Fibroblast of villous mesenchyme (primary cell): ENCODE measurements at regions not wholly inside any gene's neighbourhood (a gene's known extent, or its start where the extent isn't known, plus 50 kb on each side); places are given as distances from the start of the nearest gene placed in this dataset.

Experiments
- DNase-seq: peaks from one replicate; pipeline ENCODE4 v3.0.0-alpha.2; 2010; ENCODE audit warnings: low read depth
- H3K4me3 ChIP-seq: 2 replicates; pipeline ENCODE4 v1.5.1; 2011; ENCODE audit warnings: low read depth, mild to moderate bottlenecking, low read length
- TF ChIP-seq, protein P1 (sequence below): IDR thresholded peaks from 2 replicates; pipeline ENCODE4 v1.5.1; 2012; ENCODE audit warnings: low read depth, mild to moderate bottlenecking, low read length; ENCODE audit not compliant: insufficient read depth

DNA sequence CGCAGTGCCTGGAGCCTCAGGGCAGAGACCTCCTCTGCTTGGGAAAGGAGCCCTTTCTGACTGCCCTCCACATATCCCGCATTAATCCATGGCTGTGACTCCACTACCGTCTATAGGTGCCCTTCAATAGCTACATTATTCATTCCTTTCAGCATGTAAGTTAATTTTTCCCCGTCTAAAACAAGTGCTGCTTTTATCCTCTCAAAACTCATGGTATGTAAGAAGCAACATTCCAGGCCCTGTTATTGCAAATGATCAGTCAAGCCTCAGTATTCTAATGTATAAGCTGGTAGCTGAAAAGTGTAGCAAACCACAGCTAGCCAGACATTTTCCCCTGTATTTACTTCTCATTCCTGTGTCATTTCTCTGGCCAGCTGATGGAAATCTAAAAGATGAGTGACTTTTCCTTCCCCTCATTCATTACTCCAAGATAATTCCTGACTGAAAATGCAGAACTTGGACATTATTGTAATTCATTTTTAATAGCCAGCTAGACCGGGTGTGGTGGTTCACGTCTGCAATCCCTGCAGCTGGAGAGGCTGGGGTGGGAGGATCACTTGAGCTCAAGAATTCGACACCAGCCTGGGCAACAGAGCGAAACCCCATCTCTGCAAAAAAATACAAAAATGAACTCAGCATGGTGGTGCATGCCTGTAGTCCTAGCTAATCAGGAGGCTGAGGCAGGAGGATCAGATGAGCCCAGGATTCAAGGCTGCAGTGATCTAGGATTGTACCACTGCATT is 88.5 kb upstream of the SOD1 start:
- DNase-seq, result no peak
- H3K4me3 ChIP-seq, result no peak overlapping the region
- TF ChIP-seq, protein P1, sequence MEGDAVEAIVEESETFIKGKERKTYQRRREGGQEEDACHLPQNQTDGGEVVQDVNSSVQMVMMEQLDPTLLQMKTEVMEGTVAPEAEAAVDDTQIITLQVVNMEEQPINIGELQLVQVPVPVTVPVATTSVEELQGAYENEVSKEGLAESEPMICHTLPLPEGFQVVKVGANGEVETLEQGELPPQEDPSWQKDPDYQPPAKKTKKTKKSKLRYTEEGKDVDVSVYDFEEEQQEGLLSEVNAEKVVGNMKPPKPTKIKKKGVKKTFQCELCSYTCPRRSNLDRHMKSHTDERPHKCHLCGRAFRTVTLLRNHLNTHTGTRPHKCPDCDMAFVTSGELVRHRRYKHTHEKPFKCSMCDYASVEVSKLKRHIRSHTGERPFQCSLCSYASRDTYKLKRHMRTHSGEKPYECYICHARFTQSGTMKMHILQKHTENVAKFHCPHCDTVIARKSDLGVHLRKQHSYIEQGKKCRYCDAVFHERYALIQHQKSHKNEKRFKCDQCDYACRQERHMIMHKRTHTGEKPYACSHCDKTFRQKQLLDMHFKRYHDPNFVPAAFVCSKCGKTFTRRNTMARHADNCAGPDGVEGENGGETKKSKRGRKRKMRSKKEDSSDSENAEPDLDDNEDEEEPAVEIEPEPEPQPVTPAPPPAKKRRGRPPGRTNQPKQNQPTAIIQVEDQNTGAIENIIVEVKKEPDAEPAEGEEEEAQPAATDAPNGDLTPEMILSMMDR, result no peak

DNA sequence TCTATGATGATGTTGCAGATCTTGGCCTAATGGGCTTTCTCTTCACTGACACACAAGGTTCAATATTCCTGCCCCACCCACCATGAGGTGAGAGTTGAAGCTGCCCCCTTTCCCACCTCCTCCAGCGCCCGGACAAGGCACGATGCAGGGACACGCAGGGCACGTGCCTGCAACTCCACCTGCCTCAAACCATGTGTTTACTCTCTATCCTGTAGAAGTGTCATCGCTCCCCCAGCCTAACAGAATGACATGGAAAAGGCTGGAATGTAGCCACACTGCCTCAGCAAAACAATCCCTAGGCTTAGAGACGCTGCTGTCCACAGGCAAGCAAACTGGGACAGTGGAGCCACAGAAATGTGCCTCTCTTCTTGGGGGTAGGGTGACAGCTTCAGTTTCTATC is 92.9 kb upstream of the SOD1 start:
- H3K4me3 ChIP-seq, result no peak overlapping the region
- TF ChIP-seq, protein P1, result no peak
- DNase-seq, result no peak

DNA sequence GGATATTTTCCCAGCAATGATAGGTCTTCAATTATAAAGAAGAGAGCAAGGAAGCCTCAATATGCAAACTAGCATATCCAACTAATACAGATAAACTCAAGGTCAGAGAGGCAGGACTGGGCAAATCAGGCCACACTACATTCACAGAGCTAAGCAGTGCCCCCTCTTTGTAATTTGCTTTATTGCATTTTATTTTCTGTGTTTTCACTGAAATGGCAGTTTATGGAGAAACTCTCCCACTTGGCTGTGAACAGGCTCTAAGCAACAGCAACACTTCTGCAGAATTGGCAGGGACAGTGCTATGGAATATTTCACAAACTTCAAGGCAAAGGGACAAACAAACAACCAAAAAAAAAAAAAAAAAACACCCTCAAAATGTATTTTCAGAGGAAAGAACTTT is 93.4 kb upstream of the SOD1 start:
- H3K4me3 ChIP-seq, result no peak overlapping the region
- no peak for DNase-seq
- TF ChIP-seq, protein P1, result no peak

DNA sequence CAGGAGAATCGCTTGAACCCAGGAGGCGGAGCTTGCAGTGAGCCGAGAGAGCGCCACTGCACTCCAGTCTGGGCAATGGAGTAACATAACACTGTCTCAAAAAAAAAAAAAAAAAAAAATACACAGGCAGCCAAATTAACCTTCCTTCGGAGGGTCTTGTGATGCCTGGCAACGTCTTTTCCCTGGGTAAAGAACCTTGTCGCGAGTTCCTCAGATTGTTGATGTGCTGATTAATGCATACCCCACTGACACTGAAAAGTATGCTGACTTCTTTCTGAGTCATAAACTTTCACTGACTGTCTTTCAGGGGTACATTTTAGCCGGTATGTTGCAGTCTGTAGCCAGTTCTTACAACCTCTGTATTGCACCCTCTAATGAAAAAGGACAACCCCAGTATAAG is 95.1 kb upstream of the SOD1 start:
- TF ChIP-seq, protein P1, result no peak
- no peak for DNase-seq
- H3K4me3 ChIP-seq, result no peak overlapping the region

DNA sequence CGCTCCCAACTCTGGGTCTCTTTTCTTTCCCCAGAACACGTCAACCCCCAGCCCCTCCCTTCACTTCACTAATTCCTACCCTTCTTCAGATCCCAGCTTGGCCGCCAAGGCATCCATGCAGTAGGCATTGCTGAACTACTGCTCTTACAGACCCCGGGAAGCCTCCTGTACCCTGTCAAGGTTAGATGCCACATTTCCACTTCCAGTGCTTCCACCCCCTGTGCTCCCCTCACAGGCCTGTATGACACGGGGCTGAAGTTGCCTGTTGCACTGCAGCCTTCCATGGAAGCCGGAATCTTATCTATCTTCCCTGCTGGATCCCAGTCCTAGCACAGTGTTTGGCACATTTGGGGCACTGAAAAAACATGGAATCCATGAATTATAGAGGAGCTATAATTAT is 99.0 kb upstream of the SOD1 start:
- no peak for DNase-seq
- TF ChIP-seq, protein P1, result no peak
- H3K4me3 ChIP-seq, result no peak overlapping the region

DNA sequence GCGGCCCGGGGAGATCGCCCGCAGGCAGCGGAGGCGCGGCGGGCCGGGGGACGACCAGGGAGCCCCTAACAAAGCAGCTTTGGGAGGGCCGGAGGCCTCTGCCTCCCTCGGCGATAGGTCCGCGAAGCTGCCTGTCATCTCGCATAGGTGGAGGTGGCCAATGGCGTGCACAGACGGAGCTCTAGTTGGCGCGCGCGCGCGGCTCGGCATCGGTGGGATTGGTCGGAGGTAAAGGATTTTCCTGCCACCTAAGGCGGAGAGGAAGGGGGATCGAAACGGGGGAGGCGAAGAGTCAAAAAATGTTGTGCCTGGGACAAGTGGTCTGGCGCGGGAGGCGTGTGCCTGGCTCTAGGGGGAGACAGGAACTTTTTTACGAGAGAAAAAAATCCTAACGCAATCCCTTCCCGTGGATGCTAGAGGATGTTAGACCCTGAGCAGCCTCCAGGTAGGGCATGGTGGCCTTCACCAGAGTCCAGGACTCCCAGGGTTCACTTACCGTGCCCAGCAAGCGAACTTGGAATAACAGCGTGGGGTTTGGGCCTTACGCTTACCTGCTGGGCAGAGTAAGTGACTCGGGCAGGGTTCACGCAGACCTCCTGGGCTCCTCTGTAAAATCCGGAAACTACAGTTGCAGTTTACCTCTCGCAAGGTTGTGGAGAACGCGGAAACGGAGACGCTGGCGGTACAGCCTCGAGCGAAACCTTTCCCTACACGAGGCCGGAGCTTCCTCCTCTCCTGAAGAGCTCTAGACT is 99.9 kb upstream of the SOD1 start:
- TF ChIP-seq, protein P1, result no peak
- peak overlapping the region; percentile 29 for H3K4me3 ChIP-seq
- peak; percentile 68 for DNase-seq
